ENCODE measurements at regions not wholly inside any gene's neighbourhood (a gene's known extent, or its start where the extent isn't known, plus 50 kb on each side); places are given as distances from the start of the nearest gene placed in this dataset.

DNA sequence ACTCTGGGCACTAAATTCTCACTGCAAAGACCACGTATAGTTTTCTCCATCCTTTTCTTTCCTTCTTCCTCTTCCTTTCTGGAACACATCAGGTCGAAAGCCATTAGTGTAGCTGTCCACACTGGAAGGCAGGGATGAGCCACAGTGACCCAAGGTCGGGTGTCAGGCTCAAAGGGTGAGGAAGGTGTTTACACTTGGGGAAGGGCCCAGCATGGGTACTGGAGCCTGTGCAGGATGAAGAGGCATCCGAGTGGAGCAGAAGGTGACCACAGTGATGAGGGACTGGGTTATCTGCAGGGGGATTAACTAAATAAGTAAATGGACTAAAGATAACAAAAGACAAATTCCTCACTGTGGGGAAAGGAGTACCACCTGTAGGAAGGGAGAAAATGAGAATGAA lies 164.0 kb downstream of the SOX9 start:
- Histone ChIP-seq H3K36me3 (no peaks in the 10 kb centered on the region), H3K27ac (no peak overlapping the region), H3K9me3 (no peaks in the 10 kb centered on the region), H3K4me1 (no peaks in the 10 kb centered on the region), H3K4me3 (no peak overlapping the region), H3K27me3 (no peaks in the 10 kb centered on the region)
- DNase-seq (no peak), ATAC-seq (no peak)
- TF ChIP-seq POLR2A (IDR thresholded peaks at IDR 0.05) = no peak
- TF ChIP-seq, protein P1, sequence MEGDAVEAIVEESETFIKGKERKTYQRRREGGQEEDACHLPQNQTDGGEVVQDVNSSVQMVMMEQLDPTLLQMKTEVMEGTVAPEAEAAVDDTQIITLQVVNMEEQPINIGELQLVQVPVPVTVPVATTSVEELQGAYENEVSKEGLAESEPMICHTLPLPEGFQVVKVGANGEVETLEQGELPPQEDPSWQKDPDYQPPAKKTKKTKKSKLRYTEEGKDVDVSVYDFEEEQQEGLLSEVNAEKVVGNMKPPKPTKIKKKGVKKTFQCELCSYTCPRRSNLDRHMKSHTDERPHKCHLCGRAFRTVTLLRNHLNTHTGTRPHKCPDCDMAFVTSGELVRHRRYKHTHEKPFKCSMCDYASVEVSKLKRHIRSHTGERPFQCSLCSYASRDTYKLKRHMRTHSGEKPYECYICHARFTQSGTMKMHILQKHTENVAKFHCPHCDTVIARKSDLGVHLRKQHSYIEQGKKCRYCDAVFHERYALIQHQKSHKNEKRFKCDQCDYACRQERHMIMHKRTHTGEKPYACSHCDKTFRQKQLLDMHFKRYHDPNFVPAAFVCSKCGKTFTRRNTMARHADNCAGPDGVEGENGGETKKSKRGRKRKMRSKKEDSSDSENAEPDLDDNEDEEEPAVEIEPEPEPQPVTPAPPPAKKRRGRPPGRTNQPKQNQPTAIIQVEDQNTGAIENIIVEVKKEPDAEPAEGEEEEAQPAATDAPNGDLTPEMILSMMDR (IDR thresholded peaks at IDR 0.05) = no peak
- WGBS, 4 donors = 52 to 71% (median 55%) methylated on average over 4 of the region's 4 CpGs
- intact Hi-C loops (cut with DNase I) = no loop called here

DNA sequence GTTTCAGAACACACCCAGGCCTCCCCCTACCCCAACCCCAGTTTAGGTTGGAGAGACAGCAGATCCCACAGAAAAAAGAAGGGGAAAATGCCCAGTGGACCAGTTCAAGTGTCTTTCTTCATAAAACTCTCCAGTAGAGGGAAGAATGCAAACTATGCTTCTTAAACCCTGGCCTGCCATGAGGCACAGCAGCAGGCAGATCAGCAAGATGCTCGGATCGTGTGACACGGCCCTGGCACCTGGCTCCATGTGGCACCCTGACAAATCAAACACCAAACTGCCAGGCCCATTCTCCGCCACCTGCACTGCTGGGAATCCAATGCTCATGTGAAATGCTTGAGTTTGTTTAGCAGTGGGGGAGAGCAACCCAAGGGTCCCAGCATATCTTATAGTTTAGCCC lies 166.8 kb downstream of the SOX9 start:
- TF ChIP-seq, protein P1 (IDR thresholded peaks at IDR 0.05) = no peak
- no peak for TF ChIP-seq POLR2A (IDR thresholded peaks at IDR 0.05)
- Histone ChIP-seq H3K27ac (no peak overlapping the region), H3K4me1 (no peaks in the 10 kb centered on the region), H3K9me3 (no peaks in the 10 kb centered on the region), H3K36me3 (no peaks in the 10 kb centered on the region), H3K27me3 (no peaks in the 10 kb centered on the region), H3K4me3 (no peak overlapping the region)
- 63 to 71% (median 67%) methylated on average over 4 of the region's 4 CpGs for WGBS, 4 donors
- intact Hi-C loops (cut with DNase I) = no loop called here
- ATAC-seq (no peak), DNase-seq (no peak)

DNA sequence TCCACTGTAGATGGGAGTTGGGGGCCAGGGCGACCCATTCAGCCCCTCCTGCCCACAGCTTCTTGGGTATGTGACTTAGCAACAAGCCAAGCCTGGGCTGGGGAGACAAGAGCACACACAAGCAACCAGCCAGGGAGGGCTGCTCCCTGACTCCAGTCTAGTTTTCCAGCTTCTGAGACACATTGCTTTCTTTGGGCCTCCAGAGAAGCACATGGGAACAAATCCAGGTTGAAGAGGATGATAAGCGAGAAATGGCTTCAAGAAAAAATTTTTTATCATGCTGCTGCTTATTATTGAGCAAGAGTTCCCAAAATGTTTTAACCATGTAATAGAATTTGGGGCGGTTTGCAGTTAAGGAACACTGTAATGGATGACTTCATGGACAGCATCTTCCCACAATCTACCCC lies 173.7 kb downstream of the SOX9 start:
- peak in 4 of 5 donors; percentile 15 to 49 (median 28) for DNase-seq
- TF ChIP-seq, protein P1 (IDR thresholded peaks at IDR 0.05) = no peak
- TF ChIP-seq POLR2A (IDR thresholded peaks at IDR 0.05) = no peak
- Histone ChIP-seq H3K36me3 (no peaks in the 10 kb centered on the region), H3K4me1 (peaks cover 0 to 36% (median 0%) of the 10 kb centered on the region in 12 donors), H3K27ac (peak overlapping the region in 1 of 12 donors; percentile 17), H3K4me3 (no peak overlapping the region), H3K27me3 (peaks cover 0 to 8% (median 0%) of the 10 kb centered on the region in 9 donors), H3K9me3 (no peaks in the 10 kb centered on the region)
- 58 to 74% (median 68%) methylated on average over 3 of the region's 3 CpGs for WGBS, 4 donors
- intact Hi-C loops (cut with DNase I) = no loop called here
- ATAC-seq = peak in 3 of 4 donors; percentile 66 to 81 (median 70)

DNA sequence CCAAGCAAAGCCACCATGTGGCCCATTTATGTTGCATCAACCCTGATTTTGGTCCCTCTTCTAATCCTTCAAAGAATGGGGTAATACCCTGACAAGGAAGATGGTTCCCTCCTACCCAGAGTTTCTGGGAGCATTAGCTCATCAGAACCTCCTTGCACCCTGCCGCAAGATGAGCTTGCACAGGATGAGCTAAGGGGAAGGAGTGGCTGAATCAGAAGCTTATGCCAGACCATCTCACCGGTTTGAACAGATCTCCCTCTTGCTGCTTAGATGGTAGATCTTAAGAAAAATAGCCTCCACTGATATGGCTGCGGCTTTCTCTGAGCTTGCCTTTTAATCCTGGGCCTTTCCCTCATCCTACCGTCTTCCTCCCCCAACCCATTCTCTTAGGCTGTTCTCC lies 175.1 kb downstream of the SOX9 start:
- no peak for TF ChIP-seq POLR2A (IDR thresholded peaks at IDR 0.05)
- intact Hi-C loops (cut with DNase I) = no loop called here
- H3K27me3 ChIP-seq = peaks cover 0 to 8% (median 0%) of the 10 kb centered on the region in 9 donors
- 75 to 84% (median 79%) methylated on average over 4 of the region's 4 CpGs for WGBS, 4 donors
- no peak overlapping the region for H3K4me3 ChIP-seq
- no peaks in the 10 kb centered on the region for H3K9me3 ChIP-seq
- ATAC-seq (no peak), DNase-seq (no peak)
- H3K27ac ChIP-seq = no peak overlapping the region
- H3K4me1 ChIP-seq = peaks cover 0 to 36% (median 0%) of the 10 kb centered on the region in 12 donors
- no peaks in the 10 kb centered on the region for H3K36me3 ChIP-seq

DNA sequence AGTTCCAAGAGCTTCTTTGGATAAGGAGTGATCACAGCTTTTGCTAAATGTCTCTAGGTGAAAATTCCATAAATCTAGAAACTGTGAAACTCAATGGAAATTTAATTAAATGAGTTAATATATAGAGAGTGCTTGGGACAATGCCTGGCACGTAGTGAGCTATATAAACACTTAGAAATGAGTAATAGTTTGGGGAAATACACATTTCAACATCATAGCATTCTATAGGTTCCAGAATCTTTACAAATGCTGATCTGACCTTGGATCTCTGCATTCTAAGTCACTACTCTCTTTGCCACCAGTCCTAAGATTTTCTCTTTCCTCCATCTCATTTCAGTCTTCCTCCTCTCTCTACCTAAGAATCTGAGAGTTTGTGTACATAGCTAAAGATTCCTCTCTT lies 175.6 kb downstream of the SOX9 start:
- ATAC-seq (no peak), DNase-seq (no peak)
- peaks cover 0 to 8% (median 0%) of the 10 kb centered on the region in 9 donors for H3K27me3 ChIP-seq
- no peak for TF ChIP-seq POLR2A (IDR thresholded peaks at IDR 0.05)
- TF ChIP-seq, protein P1 (IDR thresholded peaks at IDR 0.05) = no peak
- no peaks in the 10 kb centered on the region for H3K36me3 ChIP-seq
- peaks cover 0 to 36% (median 0%) of the 10 kb centered on the region in 12 donors for H3K4me1 ChIP-seq
- no peak overlapping the region for H3K27ac ChIP-seq
- 43 to 72% (median 60%) methylated on average over 1 of the region's 1 CpG for WGBS, 4 donors
- H3K4me3 ChIP-seq = no peak overlapping the region
- no peaks in the 10 kb centered on the region for H3K9me3 ChIP-seq
- intact Hi-C loops (cut with DNase I) = no loop called here

Data from heart left ventricle (tissue), 16 donors.